Natural killer cell (primary cell): ENCODE measurements at regions not wholly inside any gene's neighbourhood (a gene's known extent, or its start where the extent isn't known, plus 50 kb on each side); places are given as distances from the start of the nearest gene placed in this dataset.

ENCODE experiments used
- ATAC-seq, 3 donors: fragments of 150-1000 bp in 2 of 3; fragments of 200-7000 bp in 1 of 3; cut with Tn5 transposase; 1 replicate in 1 of 3; 2 replicates in 2 of 3; pipeline ENCODE4 v1.10.0; 2021; ENCODE audit warnings: mild to moderate bottlenecking in 2 of 3, moderate library complexity in 2 of 3
- DNase-seq, 2 donors: peaks; one replicate each; pipeline versions ENCODE4 v3.0.0 to v3.0.0-alpha.2; 2013 to 2021; ENCODE audit warnings: mixed read lengths in 1 of 2
- H3K27ac ChIP-seq: one replicate; pipeline ENCODE4 v1.5.1; 2013; ENCODE audit warnings: mild to moderate bottlenecking, low read length
- H3K27me3 ChIP-seq: one replicate; pipeline ENCODE4 v1.6.1; 2013; ENCODE audit warnings: low read length; ENCODE audit not compliant: control insufficient read depth, insufficient read depth
- H3K36me3 ChIP-seq: one replicate; pipeline ENCODE4 v1.6.1; 2013; ENCODE audit warnings: low read length; ENCODE audit not compliant: control insufficient read depth, insufficient read depth
- H3K4me1 ChIP-seq: one replicate; pipeline ENCODE4 v1.6.1; 2013; ENCODE audit warnings: low read length; ENCODE audit not compliant: control insufficient read depth, insufficient read depth
- H3K4me3 ChIP-seq: one replicate; pipeline ENCODE4 v1.5.1; 2013; ENCODE audit warnings: low read length
- H3K9me3 ChIP-seq: one replicate; pipeline ENCODE4 v1.6.1; 2013; ENCODE audit warnings: low read length; ENCODE audit not compliant: control insufficient read depth, insufficient read depth
- H3K27ac Mint-ChIP-seq, 2 donors: one replicate each; pipeline ENCODE4 v1.8.0; 2022; ENCODE audit warnings: mild to moderate bottlenecking in 2 of 2, mixed read lengths in 2 of 2, moderate library complexity in 1 of 2
- H3K27me3 Mint-ChIP-seq, 2 donors: one replicate each; pipeline ENCODE4 v1.8.0; 2022; ENCODE audit warnings: low read depth in 2 of 2, mixed read lengths in 2 of 2
- H3K36me3 Mint-ChIP-seq: one replicate; pipeline ENCODE4 v1.8.0; 2022; ENCODE audit warnings: mixed read lengths
- H3K4me1 Mint-ChIP-seq, 2 donors: one replicate each; pipeline ENCODE4 v1.8.0; 2022; ENCODE audit warnings: mixed read lengths in 2 of 2
- H3K4me3 Mint-ChIP-seq: one replicate; pipeline ENCODE4 v1.8.0; 2022; ENCODE audit warnings: mild to moderate bottlenecking, moderate library complexity, mixed read lengths
- H3K9me3 Mint-ChIP-seq, 2 donors: one replicate each; pipeline ENCODE4 v1.8.0; 2022; ENCODE audit warnings: mixed read lengths in 2 of 2
- WGBS: methylation state at CpG from one replicate; pipeline ENCODE4 v1.1.7; 2013; ENCODE audit warnings: missing lambda C conversion rate; ENCODE audit not compliant: insufficient coverage; 5-methylcytosine and 5-hydroxymethylcytosine counted together
- intact Hi-C: fragments of 100-400 bp; cut with micrococcal nuclease; formaldehyde crosslinking; loops from one replicate; pipeline ENCODE4 v1.14.2; 2022
- TF ChIP-seq, protein P1 (sequence below): fragments of 200-600 bp; IDR thresholded peaks from one replicate; pipeline ENCODE4 v1.8.0; 2022; ENCODE audit warnings: antibody characterized with exemption

DNA sequence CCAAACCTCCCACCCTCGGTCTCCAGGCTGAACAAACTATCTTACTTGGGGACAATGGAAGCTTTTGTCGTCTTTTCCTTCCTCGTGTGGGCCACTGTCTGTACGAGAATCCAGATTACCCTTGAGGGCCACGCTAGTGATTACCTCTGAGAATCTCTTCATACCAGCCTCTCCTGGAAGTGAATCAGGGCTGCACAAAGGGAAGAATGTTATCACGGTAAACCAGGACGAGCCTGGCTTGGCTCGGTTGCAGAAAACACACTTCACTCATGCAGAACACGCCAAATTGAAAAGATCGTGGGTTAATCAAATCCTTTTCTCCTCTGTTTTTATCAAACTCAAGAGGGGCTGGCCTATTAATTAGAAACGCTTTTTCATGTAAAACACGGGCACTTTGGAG lies 51.6 kb upstream of the MYL2 start:
- intact Hi-C loops: no loop called here
- Mint-ChIP-seq H3K9me3 (no peaks in the 10 kb centered on the region), H3K27ac (no peak overlapping the region), H3K27me3 (peaks cover 11 to 21% of the 10 kb centered on the region in 2 donors), H3K4me1 (no peaks in the 10 kb centered on the region), H3K36me3 (no peaks in the 10 kb centered on the region), H3K4me3 (no peak overlapping the region)
- no peaks in the 10 kb centered on the region for H3K9me3 ChIP-seq
- TF ChIP-seq, protein P1, sequence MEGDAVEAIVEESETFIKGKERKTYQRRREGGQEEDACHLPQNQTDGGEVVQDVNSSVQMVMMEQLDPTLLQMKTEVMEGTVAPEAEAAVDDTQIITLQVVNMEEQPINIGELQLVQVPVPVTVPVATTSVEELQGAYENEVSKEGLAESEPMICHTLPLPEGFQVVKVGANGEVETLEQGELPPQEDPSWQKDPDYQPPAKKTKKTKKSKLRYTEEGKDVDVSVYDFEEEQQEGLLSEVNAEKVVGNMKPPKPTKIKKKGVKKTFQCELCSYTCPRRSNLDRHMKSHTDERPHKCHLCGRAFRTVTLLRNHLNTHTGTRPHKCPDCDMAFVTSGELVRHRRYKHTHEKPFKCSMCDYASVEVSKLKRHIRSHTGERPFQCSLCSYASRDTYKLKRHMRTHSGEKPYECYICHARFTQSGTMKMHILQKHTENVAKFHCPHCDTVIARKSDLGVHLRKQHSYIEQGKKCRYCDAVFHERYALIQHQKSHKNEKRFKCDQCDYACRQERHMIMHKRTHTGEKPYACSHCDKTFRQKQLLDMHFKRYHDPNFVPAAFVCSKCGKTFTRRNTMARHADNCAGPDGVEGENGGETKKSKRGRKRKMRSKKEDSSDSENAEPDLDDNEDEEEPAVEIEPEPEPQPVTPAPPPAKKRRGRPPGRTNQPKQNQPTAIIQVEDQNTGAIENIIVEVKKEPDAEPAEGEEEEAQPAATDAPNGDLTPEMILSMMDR: no peak
- H3K4me1 ChIP-seq: no peaks in the 10 kb centered on the region
- 82% methylated on average over 12 of the region's 12 CpGs for WGBS
- H3K27ac ChIP-seq: no peak overlapping the region
- no peak overlapping the region for H3K4me3 ChIP-seq
- H3K36me3 ChIP-seq: no peaks in the 10 kb centered on the region
- DNase-seq (no peak), ATAC-seq (no peak)
- no peaks in the 10 kb centered on the region for H3K27me3 ChIP-seq

DNA sequence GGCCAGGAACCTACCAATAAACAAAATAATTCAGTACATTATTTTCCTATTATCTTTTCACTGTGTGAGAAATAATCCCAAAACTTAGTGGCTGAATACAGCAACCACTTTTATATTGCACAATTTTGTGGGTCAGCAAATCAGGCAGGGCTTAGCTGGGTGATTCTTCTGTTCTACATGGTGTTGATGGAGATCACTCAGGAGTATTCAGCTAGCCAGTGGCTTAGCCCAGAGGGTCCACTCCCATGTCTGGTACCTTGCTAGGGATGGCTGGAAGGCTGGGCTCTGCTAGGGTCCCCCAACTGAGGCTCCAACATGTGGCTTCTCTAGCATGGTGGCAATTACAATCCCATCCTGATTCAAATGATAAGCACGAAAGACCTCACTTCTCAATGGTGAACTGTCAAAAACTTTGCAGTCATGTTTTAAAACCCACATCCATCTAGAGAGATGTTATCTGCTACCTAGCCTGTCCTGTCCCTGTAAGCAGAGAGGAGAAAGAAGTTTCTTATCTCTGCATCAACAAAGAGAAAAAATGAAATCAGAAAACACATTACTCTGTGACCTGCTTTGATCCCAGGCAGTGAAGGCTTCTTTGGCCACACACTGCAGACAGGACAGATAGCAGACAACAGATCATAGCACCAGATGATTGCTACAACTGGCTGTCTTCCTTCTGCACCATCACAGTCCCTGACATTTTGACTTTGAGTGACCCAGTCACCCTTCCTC lies 51.0 kb upstream of the MYL2 start:
- no peak for DNase-seq
- no peaks in the 10 kb centered on the region for H3K9me3 Mint-ChIP-seq
- no peaks in the 10 kb centered on the region for H3K4me1 ChIP-seq
- H3K27me3 Mint-ChIP-seq: peaks cover 11 to 20% of the 10 kb centered on the region in 2 donors
- ATAC-seq: no peak
- no peaks in the 10 kb centered on the region for H3K36me3 ChIP-seq
- H3K27me3 ChIP-seq: no peaks in the 10 kb centered on the region
- no peaks in the 10 kb centered on the region for H3K4me1 Mint-ChIP-seq
- H3K27ac ChIP-seq: no peak overlapping the region
- H3K27ac Mint-ChIP-seq: no peak overlapping the region
- WGBS: no CpG with 5 or more reads among the region's 1 CpG
- H3K36me3 Mint-ChIP-seq: no peaks in the 10 kb centered on the region
- H3K4me3 ChIP-seq: no peak overlapping the region
- H3K9me3 ChIP-seq: no peaks in the 10 kb centered on the region
- intact Hi-C loops: no loop called here
- TF ChIP-seq, protein P1: no peak
- H3K4me3 Mint-ChIP-seq: no peak overlapping the region
